CD4-positive, alpha-beta T cell treated with Interleukin-17A for 4 hours (primary cell): ENCODE measurements at regions not wholly inside any gene's neighbourhood (a gene's known extent, or its start where the extent isn't known, plus 50 kb on each side); places are given as distances from the start of the nearest gene placed in this dataset.

Source experiments
- DNase-seq: peaks from one replicate; pipeline ENCODE4 v3.0.0-alpha.2; 2020; ENCODE audit warnings: mixed read lengths

GRCh38 chr10:75294031-75294437 is 58.3 kb upstream of the COMTD1 start:
- DNase-seq = no peak

GRCh38 chr10:75293446-75293820 is 57.7 kb upstream of the COMTD1 start:
- no peak for DNase-seq

DNA sequence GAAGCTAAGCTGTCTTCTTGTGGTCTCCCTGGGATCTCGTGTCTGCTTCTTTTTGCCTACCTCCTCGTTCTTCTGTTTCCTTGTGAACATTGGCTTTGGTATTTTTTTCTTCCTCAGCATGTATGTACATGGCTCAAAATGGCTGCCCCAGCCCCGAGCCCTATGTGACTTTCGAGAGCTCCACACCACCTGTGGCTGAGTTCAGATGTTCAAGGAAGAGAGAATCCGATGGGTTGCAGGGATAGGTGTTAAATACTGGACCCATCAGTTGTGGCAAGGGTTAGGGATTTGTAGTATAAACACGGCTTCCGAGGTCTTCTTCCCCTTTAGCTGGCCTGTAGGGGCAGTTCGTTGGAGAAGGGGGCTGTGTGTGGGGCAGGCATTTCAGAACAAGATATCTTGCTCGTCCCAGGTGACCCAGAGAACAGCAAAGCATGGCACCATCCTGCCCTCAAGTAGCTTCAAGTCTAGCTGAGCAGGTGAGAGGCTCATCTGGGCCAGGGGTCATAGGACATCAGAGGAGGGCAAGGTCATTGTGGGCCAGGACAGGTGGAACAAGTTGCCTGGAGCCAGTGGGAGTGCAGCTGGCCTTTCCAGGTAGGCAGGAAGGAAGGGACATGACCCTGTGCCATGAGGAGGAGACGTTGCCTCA is 57.2 kb upstream of the COMTD1 start:
- no peak for DNase-seq

DNA sequence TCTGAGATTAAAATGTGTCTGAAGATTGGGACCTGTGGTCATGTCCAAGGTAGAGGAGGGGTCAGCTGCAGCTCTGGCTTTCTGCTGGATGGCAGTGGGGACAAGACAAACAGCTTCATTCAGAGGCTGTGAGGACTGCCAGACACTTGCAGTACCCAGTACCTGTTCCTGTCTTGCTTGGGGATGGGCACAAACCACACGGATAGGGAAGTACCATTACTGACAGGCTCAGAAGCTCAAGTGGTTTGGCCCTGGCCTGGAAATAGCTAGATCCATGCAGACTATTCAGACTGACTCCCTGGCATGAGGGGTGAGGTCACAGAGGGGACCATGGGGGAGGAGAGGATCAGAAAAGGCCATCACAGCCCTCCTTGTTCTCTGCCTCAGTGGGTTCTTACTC is 56.0 kb upstream of the COMTD1 start:
- DNase-seq = no peak

DNA sequence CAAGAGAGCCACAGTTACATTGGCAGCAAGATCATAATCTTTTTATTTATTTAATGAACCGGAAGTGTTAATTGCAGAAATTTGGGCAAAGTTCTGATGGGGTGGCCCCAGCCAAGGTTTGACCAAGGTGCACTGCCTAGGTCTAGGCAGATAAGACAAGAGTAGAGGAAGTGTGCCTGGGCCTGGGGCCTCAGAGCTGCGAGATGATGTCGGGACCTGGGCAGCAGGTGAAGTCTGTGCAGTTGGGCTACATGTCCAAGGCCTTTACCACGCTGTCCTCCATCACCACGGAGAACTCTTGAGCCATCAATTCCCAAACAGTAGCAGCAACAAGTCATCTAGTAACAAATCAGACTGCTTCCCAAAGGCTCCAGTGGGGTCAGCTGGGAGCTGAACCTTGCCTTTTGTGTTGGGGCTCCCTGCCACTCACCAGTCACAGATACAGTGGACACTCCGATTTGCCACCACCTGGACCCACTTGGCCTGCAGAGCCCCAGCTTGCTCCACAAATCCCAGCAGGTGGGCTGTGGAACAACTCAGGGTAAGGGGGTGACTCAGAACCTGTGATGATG is 52.5 kb upstream of the COMTD1 start:
- DNase-seq = no peak

DNA sequence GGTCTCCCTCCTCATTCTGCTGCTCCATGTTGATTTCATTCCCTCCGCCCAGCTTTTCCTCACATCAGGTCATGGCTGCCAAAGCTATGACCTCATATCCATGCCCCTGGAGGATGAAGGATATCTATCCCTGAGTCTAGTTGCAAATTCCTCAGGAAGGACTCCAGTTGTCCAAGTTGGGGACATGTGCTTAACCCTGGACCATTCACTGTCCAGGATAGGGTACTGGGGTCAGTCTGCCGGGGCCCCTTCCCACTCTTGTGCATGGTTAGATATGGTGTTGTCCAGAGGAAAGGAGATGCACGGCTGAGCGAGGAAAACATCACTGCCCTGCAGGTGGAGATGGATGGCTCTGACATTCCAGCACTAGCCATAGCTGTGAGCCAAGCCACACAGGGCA is 51.9 kb upstream of the COMTD1 start:
- DNase-seq = no peak

DNA sequence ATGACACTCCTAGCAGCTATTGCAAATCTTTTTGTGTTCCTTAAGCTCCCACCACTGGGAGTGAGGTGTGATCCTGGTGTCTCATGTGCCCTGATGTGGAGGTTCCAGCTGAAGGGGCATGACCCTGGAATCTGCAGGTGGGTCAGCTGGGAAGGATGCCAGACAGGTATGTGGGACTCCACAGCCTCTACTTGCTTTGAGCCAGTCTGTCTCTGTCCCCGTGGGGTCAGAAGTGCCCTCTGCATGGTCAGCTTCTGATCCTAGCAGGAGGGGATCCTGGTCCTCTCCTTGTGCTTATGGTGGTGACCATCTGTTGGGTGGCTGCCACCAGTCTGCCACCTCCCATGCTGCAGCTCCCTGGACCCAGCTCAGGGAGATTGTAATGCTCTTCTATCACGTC is 51.1 kb upstream of the COMTD1 start:
- DNase-seq = no peak
